AG09319 (cell line): ENCODE measurements at regions not wholly inside any gene's neighbourhood (a gene's known extent, or its start where the extent isn't known, plus 50 kb on each side); places are given as distances from the start of the nearest gene placed in this dataset.

ENCODE experiments used
- DNase-seq: peaks from one replicate; pipeline ENCODE4 v3.0.0-alpha.2; 2010; ENCODE audit warnings: low read depth; ENCODE audit errors: extremely low read depth
- CTCF ChIP-seq: IDR thresholded peaks from 2 replicates; pipeline ENCODE4 v1.5.1; 2011; ENCODE audit warnings: low read depth, mild to moderate bottlenecking, inconsistent platforms, low read length, moderate library complexity

DNA sequence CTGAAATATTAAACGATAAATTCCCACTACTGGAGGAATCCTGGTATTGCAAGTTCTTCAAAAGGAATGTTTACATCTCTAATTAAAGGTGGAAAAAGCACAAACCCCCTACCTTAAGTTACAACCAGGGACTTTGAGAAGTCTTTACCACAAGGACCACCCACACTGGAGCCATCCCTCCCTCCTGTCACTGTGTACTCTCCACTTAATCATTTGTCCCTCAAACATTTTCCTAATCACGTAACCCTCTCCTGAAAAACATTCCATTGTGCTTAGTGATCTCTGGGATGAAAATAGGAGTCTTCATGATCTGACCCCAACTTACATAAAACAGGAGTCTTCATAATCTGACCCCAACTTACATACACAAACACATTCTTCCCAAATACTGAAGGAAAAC, 85.7 kb downstream of the SUCLG1 start:
- TF ChIP-seq CTCF, result no peak
- DNase-seq, result no peak

GRCh38 chr2:84362541-84362940, 96.5 kb downstream of the SUCLG1 start:
- TF ChIP-seq CTCF, result no peak
- DNase-seq, result no peak

- TF ChIP-seq CTCF, result no peak
Observed at GRCh38 chr2:84338069-84338468, 121.0 kb downstream of the SUCLG1 start.

DNA sequence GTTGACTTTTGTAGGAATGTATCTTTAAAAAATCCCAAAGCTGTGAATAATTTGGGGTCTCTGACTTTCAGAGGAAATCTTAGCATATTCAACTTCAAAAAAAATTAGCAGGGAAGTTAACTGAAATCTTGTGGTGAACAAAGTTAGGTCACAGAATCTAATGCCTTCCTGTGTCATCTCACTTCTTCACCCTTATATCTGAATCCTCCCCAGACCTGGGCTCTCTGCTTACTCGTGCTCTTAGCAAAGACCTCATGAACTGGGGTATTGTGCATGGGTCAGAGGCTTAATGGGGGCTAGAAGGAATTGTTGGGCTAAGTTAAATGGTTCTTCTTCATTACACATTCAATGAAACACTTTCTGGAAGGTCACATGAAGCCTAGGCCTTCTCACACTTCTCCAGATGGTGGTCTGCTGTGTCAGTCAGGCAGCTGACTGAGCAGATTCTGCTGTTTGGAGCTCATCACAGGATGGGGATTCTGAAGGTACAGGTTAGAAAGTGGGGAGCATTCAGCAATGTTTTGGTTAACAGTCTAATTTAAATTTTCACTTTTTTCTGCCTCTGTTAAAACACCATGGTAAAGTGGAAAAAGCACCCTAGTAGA, 131.3 kb downstream of the SUCLG1 start:
- TF ChIP-seq CTCF, result no peak
- no peak for DNase-seq

More at GRCh38 chr2:84338069-84338468, 121.0 kb downstream of the SUCLG1 start:
- DNase-seq, result peak; percentile 72

DNA sequence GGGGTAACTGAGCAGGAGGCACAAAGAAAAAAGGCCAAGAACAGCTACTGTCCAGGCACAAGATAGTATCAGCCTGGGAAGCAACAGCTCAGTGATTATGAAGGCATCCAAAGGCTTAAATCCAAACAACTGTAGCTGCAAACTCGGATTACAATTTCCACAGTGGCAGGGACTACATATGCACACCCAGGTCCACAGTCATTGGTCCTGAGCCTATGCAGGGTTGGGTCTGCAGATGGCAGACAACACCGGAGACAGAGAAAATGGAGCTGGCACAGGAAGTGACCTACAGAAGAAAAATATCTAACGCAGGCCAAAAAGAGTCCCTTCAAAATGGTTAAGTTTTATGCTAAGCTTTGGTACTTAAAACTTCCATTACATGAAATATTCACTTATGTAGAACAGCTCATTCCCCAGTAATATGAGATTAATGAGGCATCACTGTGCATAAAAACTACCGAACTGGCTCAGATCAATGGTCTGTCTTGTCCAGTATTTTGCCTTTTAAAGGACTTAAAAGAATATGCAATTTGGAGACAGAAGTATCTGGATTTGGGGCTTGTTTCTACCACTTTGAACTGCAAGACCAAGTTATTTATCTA, 132.1 kb downstream of the SUCLG1 start:
- TF ChIP-seq CTCF, result no peak
- no peak for DNase-seq

DNA sequence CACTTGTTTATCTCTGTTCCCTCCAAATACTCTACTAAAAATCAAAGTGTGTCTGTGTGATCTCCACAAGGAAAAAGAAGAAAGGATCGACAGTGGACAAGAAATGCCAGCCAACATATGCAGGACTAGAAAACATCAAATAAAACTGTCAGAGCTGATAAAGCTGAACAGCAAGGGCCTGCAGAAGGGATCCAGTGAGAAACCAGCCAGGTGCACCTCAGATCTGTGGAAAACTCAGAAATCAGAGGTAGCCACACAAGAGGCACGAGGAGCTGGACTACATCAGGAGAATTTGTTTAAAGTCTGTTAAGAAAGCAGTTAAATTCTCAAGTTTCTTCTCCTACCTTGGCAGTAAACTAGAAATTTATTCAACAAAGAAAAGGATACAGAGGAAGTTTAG, 135.2 kb downstream of the SUCLG1 start:
- no peak for DNase-seq
- TF ChIP-seq CTCF, result no peak

DNA sequence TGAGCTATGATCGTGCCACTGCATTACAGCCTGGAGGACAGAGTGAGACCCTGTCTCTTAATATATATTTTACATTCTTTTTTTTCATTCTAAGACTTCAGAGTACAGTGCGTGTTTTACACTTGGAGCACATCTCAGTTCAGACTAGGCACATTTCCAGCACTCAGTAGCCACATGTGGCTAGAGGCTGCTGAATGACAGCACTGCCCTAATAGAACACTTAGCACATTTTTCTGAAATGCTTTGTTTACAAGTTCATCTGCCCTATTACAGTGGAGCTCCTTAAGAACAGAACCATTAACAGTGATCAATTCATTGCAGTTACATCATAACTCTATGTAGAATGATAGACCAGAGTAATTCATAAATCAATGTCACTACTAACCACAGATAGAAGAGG, 138.1 kb downstream of the SUCLG1 start:
- no peak for DNase-seq
- TF ChIP-seq CTCF, result no peak
